ENCODE measurements at regions not wholly inside any gene's neighbourhood (a gene's known extent, or its start where the extent isn't known, plus 50 kb on each side); places are given as distances from the start of the nearest gene placed in this dataset.

GRCh38 chr13:42400188-42400833 is 128.4 kb downstream of the AKAP11 start:
- Histone ChIP-seq H3K36me3 (no peaks in the 10 kb centered on the region), H3K27ac (no peak overlapping the region), H3K4me1 (no peaks in the 10 kb centered on the region), H3K4me3 (no peak overlapping the region), H3K27me3 (no peaks in the 10 kb centered on the region), H3K9me3 (no peaks in the 10 kb centered on the region)
- DNase-seq, result no peak
- intact Hi-C loops (cut with DNase I; ENCODE audit: low total_unique reads), result no loop called here
- TF ChIP-seq EP300 (IDR thresholded peaks at IDR 0.05), result no peak
- TF ChIP-seq POLR2A (IDR thresholded peaks at IDR 0.05), result no peak
- no peak for TF ChIP-seq POLR2AphosphoS5 (IDR thresholded peaks at IDR 0.05)
- TF ChIP-seq, protein P1, sequence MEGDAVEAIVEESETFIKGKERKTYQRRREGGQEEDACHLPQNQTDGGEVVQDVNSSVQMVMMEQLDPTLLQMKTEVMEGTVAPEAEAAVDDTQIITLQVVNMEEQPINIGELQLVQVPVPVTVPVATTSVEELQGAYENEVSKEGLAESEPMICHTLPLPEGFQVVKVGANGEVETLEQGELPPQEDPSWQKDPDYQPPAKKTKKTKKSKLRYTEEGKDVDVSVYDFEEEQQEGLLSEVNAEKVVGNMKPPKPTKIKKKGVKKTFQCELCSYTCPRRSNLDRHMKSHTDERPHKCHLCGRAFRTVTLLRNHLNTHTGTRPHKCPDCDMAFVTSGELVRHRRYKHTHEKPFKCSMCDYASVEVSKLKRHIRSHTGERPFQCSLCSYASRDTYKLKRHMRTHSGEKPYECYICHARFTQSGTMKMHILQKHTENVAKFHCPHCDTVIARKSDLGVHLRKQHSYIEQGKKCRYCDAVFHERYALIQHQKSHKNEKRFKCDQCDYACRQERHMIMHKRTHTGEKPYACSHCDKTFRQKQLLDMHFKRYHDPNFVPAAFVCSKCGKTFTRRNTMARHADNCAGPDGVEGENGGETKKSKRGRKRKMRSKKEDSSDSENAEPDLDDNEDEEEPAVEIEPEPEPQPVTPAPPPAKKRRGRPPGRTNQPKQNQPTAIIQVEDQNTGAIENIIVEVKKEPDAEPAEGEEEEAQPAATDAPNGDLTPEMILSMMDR (IDR thresholded peaks at IDR 0.05), result no peak
- WGBS, 5 donors, result 60 to 75% (median 67%) methylated on average over 1 of the region's 1 CpG

DNA sequence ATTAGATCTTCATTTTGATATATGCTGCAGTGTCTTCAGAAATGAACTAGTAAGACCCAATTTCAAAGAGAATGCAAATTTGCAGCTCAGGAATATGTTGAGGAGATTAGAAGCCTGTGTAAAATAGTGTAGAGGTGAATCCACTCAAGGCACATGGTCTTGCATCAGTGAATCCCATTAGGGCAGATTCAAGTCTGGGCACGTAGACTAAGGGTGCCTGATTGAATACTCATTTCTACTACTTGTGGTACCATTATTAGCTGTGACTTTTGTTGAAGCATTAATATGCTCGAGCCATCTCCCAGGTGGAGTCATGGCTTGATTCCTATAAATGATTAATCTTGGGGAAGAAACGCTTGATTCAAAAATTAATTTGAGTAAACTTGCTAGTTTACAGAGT is 129.4 kb downstream of the AKAP11 start:
- TF ChIP-seq POLR2AphosphoS5 (IDR thresholded peaks at IDR 0.05) (no peak), EP300 (IDR thresholded peaks at IDR 0.05) (no peak), POLR2A (IDR thresholded peaks at IDR 0.05) (no peak)
- TF ChIP-seq, protein P1 (IDR thresholded peaks at IDR 0.05), result no peak
- no peaks in the 10 kb centered on the region for H3K4me1 ChIP-seq
- 69 to 87% (median 81%) methylated on average over 3 of the region's 3 CpGs for WGBS, 5 donors
- no peak for DNase-seq
- no peaks in the 10 kb centered on the region for H3K27me3 ChIP-seq
- no peaks in the 10 kb centered on the region for H3K9me3 ChIP-seq
- no peaks in the 10 kb centered on the region for H3K36me3 ChIP-seq
- intact Hi-C loops (cut with DNase I; ENCODE audit: low total_unique reads), result no loop called here
- no peak overlapping the region for H3K27ac ChIP-seq
- no peak overlapping the region for H3K4me3 ChIP-seq

GRCh38 chr13:42405665-42406390 is 133.9 kb downstream of the AKAP11 start:
- H3K4me1 ChIP-seq, result no peaks in the 10 kb centered on the region
- H3K9me3 ChIP-seq, result no peaks in the 10 kb centered on the region
- no peak for DNase-seq
- no peaks in the 10 kb centered on the region for H3K36me3 ChIP-seq
- TF ChIP-seq, protein P1 (IDR thresholded peaks at IDR 0.05), result no peak
- TF ChIP-seq POLR2A (IDR thresholded peaks at IDR 0.05) (no peak), EP300 (IDR thresholded peaks at IDR 0.05) (no peak), POLR2AphosphoS5 (IDR thresholded peaks at IDR 0.05) (no peak)
- H3K27ac ChIP-seq, result no peak overlapping the region
- H3K27me3 ChIP-seq, result no peaks in the 10 kb centered on the region
- 58 to 74% (median 69%) methylated on average over 9 of the region's 9 CpGs for WGBS, 5 donors
- intact Hi-C loops (cut with DNase I; ENCODE audit: low total_unique reads), result no loop called here
- H3K4me3 ChIP-seq, result no peak overlapping the region

DNA sequence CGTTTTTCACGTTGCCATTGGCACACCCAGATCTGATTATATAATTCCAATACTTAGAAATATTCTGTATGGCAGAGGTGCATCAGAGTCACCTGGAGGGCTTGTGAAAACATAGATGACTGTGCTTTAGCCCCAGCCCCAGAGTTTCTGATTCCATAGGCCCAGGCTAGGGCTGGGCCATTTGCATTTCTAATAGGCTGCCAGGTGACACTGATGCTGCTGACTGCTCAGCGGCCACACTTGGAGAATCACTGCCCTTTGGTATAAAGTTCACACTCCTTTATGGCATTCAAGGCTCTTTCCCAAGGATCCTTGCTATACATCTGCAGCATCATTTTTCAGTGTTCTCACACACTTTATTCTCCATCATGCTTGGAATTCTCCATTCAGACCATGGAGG is 137.1 kb downstream of the AKAP11 start:
- Histone ChIP-seq H3K36me3 (no peaks in the 10 kb centered on the region), H3K9me3 (no peaks in the 10 kb centered on the region), H3K4me1 (no peaks in the 10 kb centered on the region), H3K27me3 (no peaks in the 10 kb centered on the region), H3K4me3 (no peak overlapping the region), H3K27ac (no peak overlapping the region)
- no peak for DNase-seq
- TF ChIP-seq POLR2A (IDR thresholded peaks at IDR 0.05) (no peak), POLR2AphosphoS5 (IDR thresholded peaks at IDR 0.05) (no peak), EP300 (IDR thresholded peaks at IDR 0.05) (no peak)
- TF ChIP-seq, protein P1 (IDR thresholded peaks at IDR 0.05), result no peak
- 62 to 83% (median 65%) methylated on average over 3 of the region's 3 CpGs for WGBS, 5 donors
- intact Hi-C loops (cut with DNase I; ENCODE audit: low total_unique reads), result no loop called here
